ENCODE measurements at regions not wholly inside any gene's neighbourhood (a gene's known extent, or its start where the extent isn't known, plus 50 kb on each side); places are given as distances from the start of the nearest gene placed in this dataset.

DNA sequence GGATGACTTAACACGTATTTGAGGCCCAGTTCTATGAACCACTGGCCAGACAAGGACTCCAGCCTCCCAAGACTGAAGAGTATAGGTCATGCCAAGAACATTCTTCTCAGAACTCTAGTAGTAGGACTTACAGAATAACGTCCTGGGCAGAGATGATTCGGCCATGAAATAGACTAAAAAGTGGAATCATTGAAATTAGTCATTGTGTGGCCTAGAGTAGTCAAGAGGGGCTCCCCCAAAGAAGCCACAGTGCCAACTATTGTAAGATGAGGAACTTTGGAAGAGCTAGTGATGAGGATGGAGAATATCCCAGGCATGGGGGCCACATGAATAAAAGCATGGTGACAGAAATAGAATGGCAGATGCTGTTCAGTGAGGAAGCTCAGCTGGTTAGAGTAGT is 101.1 kb downstream of the TRIB2 start:
- TF ChIP-seq CTCF (IDR thresholded peaks at IDR 0.05; ENCODE audit: borderline replicate concordance, control extremely low read depth, extremely low read depth, insufficient read depth, missing control alignments) = no peak
- no peak for DNase-seq (ENCODE audit: low spot score)
- in situ Hi-C loops (cut with MboI; ENCODE audit: low sequenced_read_pairs, unreplicated experiment) = no loop called here

DNA sequence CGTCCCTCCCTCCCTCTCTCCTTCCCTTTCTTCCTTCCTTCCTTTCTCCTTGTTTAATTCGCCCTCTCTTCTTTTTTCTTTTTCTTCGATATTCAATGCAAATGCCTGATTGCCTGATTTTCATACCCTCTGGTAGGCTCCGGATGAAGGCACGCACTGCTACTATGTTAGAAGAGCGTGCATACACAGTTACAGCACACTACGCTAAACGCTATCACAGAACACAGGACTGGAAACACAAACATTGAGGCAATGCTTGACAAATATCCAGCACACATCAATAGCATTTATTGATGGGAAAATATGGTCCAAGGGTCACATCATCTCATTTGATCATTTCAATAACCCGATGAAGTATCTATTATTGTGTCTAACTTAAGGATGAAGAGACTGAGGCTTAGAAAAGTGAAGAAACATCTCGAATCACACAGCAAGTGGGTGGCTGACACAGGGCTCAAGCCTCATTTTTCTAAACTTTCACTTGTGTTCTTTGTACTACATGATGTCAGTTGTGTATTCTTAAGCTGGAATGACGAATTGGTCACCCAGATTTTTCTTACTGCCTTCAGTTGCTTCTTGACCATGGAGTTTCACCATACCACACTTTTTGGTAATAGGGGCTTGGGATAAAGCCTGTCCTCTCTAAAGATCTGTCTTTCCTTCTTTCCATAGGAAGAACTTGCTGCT is 101.8 kb downstream of the TRIB2 start:
- TF ChIP-seq CTCF (IDR thresholded peaks at IDR 0.05; ENCODE audit: borderline replicate concordance, control extremely low read depth, extremely low read depth, insufficient read depth, missing control alignments) = no peak
- in situ Hi-C loops (cut with MboI; ENCODE audit: low sequenced_read_pairs, unreplicated experiment) = no loop called here
- no peak for DNase-seq (ENCODE audit: low spot score)

DNA sequence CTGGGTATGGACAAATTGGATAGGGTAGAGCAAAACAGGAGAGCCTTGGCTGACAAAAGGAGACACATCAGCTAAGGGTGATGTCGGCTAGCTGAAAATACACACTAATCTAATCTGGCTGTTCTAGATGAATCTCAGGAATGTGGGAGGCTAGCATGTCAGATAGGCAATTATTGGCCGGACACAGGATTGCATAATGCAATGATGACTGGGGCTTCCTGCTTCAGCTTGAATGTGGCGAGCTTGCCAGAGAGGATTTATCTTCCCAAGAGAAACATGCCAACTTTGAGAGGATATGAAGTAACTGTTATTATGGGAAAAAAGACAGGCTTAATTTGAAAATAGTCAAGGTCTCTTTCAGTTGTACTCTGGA is 102.4 kb downstream of the TRIB2 start:
- in situ Hi-C loops (cut with MboI; ENCODE audit: low sequenced_read_pairs, unreplicated experiment) = no loop called here
- no peak for DNase-seq (ENCODE audit: low spot score)
- TF ChIP-seq CTCF (IDR thresholded peaks at IDR 0.05; ENCODE audit: borderline replicate concordance, control extremely low read depth, extremely low read depth, insufficient read depth, missing control alignments) = no peak

GRCh38 chr2:12819721-12820120 is 103.0 kb downstream of the TRIB2 start:
- DNase-seq (ENCODE audit: low spot score) = no peak
- TF ChIP-seq CTCF (IDR thresholded peaks at IDR 0.05; ENCODE audit: borderline replicate concordance, control extremely low read depth, extremely low read depth, insufficient read depth, missing control alignments) = no peak
- in situ Hi-C loops (cut with MboI; ENCODE audit: low sequenced_read_pairs, unreplicated experiment) = no loop called here

- no peak for DNase-seq (ENCODE audit: low spot score)
- in situ Hi-C loops (cut with MboI; ENCODE audit: low sequenced_read_pairs, unreplicated experiment) = no loop called here
- no peak for TF ChIP-seq CTCF (IDR thresholded peaks at IDR 0.05; ENCODE audit: borderline replicate concordance, control extremely low read depth, extremely low read depth, insufficient read depth, missing control alignments)
Measured at GRCh38 chr2:12821656-12822055, 104.9 kb downstream of the TRIB2 start.

DNA sequence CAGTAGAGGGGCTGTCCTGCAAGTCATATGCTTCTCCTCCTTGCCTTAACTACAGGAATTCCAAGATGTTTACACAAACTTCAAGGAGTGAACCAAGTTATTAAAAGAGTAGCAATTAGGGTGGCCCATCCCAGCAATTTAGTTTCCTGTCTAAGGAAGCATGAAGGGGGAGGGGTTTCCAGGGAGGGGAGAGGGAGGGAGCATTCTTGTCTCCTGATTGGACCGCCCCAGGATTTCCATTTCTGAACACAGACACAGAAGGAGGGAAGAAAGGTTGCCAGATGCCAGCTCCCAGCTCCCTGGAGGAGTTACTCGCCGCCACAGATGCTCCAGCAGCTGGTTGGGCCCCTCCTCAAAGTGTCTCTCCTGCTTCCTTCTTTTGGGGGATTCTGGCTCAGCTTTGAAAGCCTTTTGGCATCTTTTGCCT is 107.6 kb downstream of the TRIB2 start:
- DNase-seq (ENCODE audit: low spot score) = no peak
- no peak for TF ChIP-seq CTCF (IDR thresholded peaks at IDR 0.05; ENCODE audit: borderline replicate concordance, control extremely low read depth, extremely low read depth, insufficient read depth, missing control alignments)
- in situ Hi-C loops (cut with MboI; ENCODE audit: low sequenced_read_pairs, unreplicated experiment) = no loop called here
